LNCAP (cell line): ENCODE measurements at regions not wholly inside any gene's neighbourhood (a gene's known extent, or its start where the extent isn't known, plus 50 kb on each side); places are given as distances from the start of the nearest gene placed in this dataset.

Source experiments
- TF ChIP-seq, protein P1 (sequence below): fragments of 450-650 bp; IDR thresholded peaks from 2 replicates; pipeline ENCODE4 v1.5.1; 2017; ENCODE audit warnings: mild to moderate bottlenecking

DNA sequence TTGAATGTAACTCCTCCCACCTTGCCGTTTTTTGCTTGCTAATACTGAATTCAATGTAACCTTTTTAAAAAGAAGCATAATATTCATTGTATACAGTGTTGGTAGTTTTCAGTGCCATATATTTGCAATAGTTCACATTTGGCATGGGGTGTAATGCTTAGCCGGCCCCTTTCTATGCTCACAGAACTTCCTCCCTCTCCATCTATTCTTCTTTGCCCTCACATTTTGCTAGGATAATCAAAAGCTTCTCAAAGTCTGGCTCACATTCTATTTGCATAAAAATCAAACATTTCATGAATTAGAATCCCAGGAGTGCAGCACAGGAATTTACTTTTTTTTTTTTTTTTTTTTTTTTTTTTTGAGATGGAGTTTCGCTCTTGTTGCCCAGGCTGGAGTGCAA is 226.3 kb upstream of the MPDZ start:
- TF ChIP-seq, protein P1, sequence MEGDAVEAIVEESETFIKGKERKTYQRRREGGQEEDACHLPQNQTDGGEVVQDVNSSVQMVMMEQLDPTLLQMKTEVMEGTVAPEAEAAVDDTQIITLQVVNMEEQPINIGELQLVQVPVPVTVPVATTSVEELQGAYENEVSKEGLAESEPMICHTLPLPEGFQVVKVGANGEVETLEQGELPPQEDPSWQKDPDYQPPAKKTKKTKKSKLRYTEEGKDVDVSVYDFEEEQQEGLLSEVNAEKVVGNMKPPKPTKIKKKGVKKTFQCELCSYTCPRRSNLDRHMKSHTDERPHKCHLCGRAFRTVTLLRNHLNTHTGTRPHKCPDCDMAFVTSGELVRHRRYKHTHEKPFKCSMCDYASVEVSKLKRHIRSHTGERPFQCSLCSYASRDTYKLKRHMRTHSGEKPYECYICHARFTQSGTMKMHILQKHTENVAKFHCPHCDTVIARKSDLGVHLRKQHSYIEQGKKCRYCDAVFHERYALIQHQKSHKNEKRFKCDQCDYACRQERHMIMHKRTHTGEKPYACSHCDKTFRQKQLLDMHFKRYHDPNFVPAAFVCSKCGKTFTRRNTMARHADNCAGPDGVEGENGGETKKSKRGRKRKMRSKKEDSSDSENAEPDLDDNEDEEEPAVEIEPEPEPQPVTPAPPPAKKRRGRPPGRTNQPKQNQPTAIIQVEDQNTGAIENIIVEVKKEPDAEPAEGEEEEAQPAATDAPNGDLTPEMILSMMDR = no peak

DNA sequence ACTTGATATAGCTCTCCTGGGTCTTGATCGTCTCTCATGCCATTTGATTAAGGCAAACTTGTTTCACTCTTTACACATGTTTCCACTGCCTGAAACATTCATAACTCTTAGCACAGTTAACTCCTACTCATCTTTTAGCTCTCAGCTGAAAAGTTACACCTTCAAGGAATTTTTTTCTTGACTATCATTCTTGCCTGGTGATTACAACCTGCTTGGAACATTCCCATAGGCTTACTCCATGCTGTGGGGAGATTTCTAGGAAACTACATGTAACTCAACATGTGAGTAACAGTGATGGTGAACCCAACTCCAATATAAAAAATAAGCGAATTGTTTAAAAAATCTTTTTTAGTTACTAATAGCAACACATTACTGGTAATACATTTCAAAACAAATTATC is 224.1 kb upstream of the MPDZ start:
- TF ChIP-seq, protein P1 = no peak

DNA sequence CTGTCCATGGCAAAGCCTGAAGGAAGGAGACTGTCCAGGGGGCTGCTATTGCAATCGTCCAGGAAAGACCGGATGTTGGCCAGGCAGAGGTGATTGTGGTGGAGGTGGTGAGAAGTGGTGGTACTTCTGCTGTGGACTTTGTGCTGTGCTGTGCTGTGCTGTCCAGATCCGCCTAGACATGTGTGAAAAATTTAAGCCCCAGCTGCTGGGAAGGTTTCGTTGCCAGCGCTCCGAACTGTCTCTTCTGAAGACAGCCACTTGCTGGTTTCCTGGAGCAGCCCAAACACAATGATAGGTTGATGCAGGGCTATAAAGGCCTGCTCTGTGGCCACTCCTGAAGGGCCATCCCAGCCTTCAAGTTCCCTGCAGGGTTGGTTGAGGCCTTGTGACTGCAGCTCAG is 223.0 kb upstream of the MPDZ start:
- TF ChIP-seq, protein P1 = no peak

DNA sequence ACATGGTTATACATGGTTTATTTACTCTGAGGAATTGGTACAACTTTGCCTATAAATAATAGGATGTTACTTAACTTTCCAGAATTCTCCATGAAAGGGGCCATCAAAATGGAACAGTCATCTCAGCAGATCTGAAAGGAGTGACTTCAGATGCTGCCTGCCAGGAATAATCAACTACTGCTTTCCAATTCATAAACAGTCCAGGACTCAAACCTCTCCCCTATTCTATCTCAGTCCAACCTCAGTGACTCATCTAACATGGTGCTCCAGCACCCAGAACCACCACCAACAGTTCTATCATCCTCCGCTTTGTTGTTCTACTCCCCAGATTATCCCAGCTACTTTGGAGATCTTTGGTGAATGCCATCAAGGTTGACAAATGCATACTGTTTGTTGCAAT is 221.5 kb upstream of the MPDZ start:
- TF ChIP-seq, protein P1 = no peak

DNA sequence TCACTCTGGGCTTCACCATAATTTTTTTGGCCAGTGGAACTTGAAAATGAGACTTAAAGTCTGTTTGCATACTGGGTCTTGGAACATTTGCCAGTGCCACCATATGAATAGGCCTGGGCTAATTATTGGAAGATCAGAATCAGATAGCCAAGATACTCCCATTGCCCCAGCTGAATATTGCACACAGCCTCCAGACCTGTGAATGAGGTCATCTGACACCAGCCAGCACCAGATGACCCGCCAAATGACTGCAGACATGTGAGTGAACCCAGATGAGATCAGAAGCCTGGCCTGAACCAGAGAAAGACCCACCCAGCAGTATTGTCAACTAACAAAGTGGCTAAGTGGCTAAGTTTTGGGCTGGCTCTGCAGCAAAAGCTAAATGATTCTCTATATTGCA is 220.5 kb upstream of the MPDZ start:
- TF ChIP-seq, protein P1 = no peak

DNA sequence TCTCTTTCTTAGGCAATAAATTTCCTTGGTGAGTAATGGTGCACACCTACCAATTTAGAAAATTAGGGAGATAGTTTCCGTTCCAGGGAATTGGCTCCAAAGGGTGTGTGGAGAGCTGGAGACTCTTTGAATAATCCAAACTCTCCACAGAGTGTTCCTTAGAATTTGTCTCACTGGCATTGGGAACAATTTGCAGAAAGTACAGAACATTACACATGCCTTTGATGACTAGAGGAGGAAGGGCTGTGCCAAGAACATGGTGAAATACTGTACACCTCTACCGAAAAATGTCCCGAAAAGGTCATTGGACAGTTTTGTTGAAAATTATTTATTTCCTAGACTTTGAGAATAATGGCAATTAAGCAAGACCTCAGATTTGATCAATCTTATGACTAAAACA is 214.2 kb upstream of the MPDZ start:
- TF ChIP-seq, protein P1 = no peak

DNA sequence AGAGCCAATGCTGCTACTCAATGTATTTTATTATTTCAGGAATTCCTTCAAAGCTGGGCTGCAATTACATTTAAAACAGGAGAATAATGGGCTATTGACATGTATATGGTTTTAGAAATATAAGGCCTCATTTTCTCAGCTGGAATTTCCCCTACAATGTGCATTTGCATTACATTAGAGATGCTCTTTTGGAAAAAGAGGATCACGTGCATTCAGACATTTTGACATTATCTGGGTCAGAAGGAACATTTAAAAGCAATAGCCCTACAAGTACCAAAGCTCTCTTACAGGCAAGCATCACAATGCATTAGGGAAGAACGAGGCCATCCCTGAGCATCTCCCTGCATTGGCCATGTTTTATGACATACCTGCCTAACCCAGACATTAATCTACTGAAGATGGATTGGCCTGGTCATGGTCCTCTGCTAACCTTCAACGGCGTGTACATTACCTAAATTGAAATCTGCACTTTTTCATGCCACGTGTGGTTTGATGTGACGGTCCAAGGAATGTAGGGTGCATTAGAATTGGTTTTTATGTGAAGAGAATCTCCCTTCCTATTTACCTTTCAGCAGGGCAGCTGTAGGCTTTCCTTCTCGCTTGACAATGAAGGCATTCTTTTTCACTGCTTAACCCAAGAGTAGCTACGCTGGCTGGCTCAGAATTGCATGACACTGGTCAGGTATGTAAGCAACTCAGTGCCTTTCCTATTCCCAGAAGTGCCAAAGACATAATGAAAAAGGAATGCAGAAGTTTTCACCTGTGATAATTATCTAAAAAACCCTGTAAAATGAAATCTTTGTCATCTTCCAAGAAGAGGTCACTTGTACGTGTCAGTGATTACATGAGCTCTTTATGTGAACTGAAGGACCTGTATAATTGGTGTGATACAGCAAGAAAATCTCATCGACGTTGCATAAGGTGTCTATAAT is 212.3 kb upstream of the MPDZ start:
- TF ChIP-seq, protein P1 = no peak
